K562 (cell line): ENCODE measurements at regions not wholly inside any gene's neighbourhood (a gene's known extent, or its start where the extent isn't known, plus 50 kb on each side); places are given as distances from the start of the nearest gene placed in this dataset.

Experiments
- ATAC-seq: fragments of 200-7000 bp; cut with Tn5 transposase; 3 replicates; pipeline ENCODE4 v1.9.1; 2020; ENCODE audit warnings: moderate library complexity
- BruUV-seq: library from RNA; stranded (reverse); fragments of 400-500 nt; replicated peaks from 2 replicates; lab custom pipeline; 2021; lab: Mats Ljungman, UMichigan
- CTCF ChIA-PET: fragments of 300-600 bp; formaldehyde crosslinking; extraction: SDS; loops from one replicate; lab custom pipeline; 2021; ENCODE audit warnings: low intra/inter-chr PET ratio; lab: Yijun Ruan, JAX
- POLR2A ChIA-PET: fragments of 300-600, 350-650 bp; sonication (Branson Sonifier 250); formaldehyde crosslinking; extraction: SDS; loops from one replicate; lab custom pipeline; 2021; ENCODE audit warnings: antibody characterized with exemption, inconsistent platforms; lab: Yijun Ruan, JAX
- DNase-seq, 4 experiments: peaks; one replicate each; pipeline versions ENCODE4 v3.0.0 to v3.0.0-alpha.2; 2011 to 2018; ENCODE audit warnings: low spot score in 3 of 4, mixed read lengths in 3 of 4; ENCODE audit errors: extremely low read depth in 1 of 4
- FAIRE-seq: peaks from 2 replicates; lab custom pipeline; 2011; peaks lifted over from hg19 to GRCh38; lab: Jason Lieb, UNC
- H2AFZ ChIP-seq: 2 replicates; pipeline ENCODE4 v1.6.0; 2011; ENCODE audit warnings: low read depth, low read length, control low read depth, inconsistent platforms
- H3K27ac ChIP-seq: fragments of 200-600 bp; 3 replicates; pipeline ENCODE4 v1.8.0; 2011; ENCODE audit warnings: low read depth, mild to moderate bottlenecking, control low read depth, inconsistent platforms, low read length, moderate library complexity, mixed read lengths; ENCODE audit errors: extremely low read depth
- H3K27me3 ChIP-seq, 2 experiments: fragments of 300-600 bp in 1 of 2; 2 replicates in 1 of 2; 3 replicates in 1 of 2; pipeline versions ENCODE4 v1.6.0 to v1.8.0; 2011; ENCODE audit warnings: inconsistent platforms in 2 of 2, low read length in 2 of 2, mild to moderate bottlenecking in 1 of 2, mixed read lengths in 1 of 2, moderate library complexity in 1 of 2; ENCODE audit not compliant: control insufficient read depth in 2 of 2, insufficient read depth in 2 of 2
- H3K36me3 ChIP-seq: fragments of 300-600 bp; 3 replicates; pipeline ENCODE4 v1.8.0; 2011; ENCODE audit warnings: mild to moderate bottlenecking, low read length, inconsistent platforms; ENCODE audit not compliant: control insufficient read depth, insufficient read depth
- H3K4me1 ChIP-seq, 2 experiments: fragments of 200-600 bp in 1 of 2; replicated peaks in 1 of 2; 2 replicates in 1 of 2; 3 replicates in 1 of 2; pipeline versions ENCODE4 v1.5.1 to v1.8.0; 2011; ENCODE audit warnings: inconsistent platforms in 2 of 2, low read length in 2 of 2, mild to moderate bottlenecking in 1 of 2, mixed read lengths in 1 of 2, moderate library complexity in 1 of 2; ENCODE audit not compliant: control insufficient read depth in 2 of 2, insufficient read depth in 2 of 2
- H3K4me2 ChIP-seq: 2 replicates; pipeline ENCODE4 v1.6.1; 2011; ENCODE audit warnings: low read length, control low read depth, inconsistent platforms, mixed read lengths; ENCODE audit not compliant: insufficient read depth
- H3K4me3 ChIP-seq: fragments of 200-600 bp; sonication (generic), shearing (Covaris generic); 2 replicates; pipeline ENCODE4 v1.5.1; 2016; ENCODE audit warnings: control low read depth, inconsistent platforms
- H3K79me2 ChIP-seq: fragments of 200-600 bp; 3 replicates; pipeline ENCODE4 v1.8.0; 2011; ENCODE audit warnings: low read length, inconsistent platforms; ENCODE audit not compliant: control insufficient read depth, insufficient read depth
- H3K9ac ChIP-seq, 2 experiments: 2 replicates each; pipeline versions ENCODE4 v1.6.0 to v1.6.1; 2011; ENCODE audit warnings: low read depth in 2 of 2, low read length in 2 of 2, control low read depth in 1 of 2, inconsistent platforms in 1 of 2, mild to moderate bottlenecking in 1 of 2, mixed read lengths in 1 of 2; ENCODE audit not compliant: insufficient read depth in 1 of 2
- H3K9me1 ChIP-seq: one replicate; pipeline ENCODE4 v1.6.0; 2011; ENCODE audit warnings: inconsistent platforms, mild to moderate bottlenecking, low read length, moderate library complexity; ENCODE audit not compliant: control insufficient read depth, insufficient read depth
- H3K9me3 ChIP-seq: replicated peaks from 2 replicates; pipeline ENCODE4 v1.5.1; 2011; ENCODE audit warnings: low read depth, low read length, inconsistent platforms; ENCODE audit not compliant: control insufficient read depth, insufficient read depth
- H4K20me1 ChIP-seq: replicated peaks from 2 replicates; pipeline ENCODE4 v1.6.1; 2011; ENCODE audit warnings: low read length, inconsistent platforms, mixed read lengths; ENCODE audit not compliant: control insufficient read depth, insufficient read depth
- CBFB ChIP-seq: sonication (generic); formaldehyde crosslinking; IDR thresholded peaks from 2 replicates; pipeline ENCODE4 v1.4.0; 2020; ENCODE audit warnings: mild to moderate bottlenecking, missing genetic modification reagents
- CTCF ChIP-seq, 3 experiments: IDR thresholded peaks in 2 of 3; conservative IDR thresholded peaks in 1 of 3; 2 replicates each; pipeline ENCODE4 v1.5.1; 2011 to 2012; ENCODE audit warnings: low read length in 3 of 3, mild to moderate bottlenecking in 3 of 3, control low read depth in 2 of 3, improper control_type of control experiment in 1 of 3, inconsistent platforms in 1 of 3, low read depth in 1 of 3, mixed read lengths in 1 of 3, moderate library complexity in 1 of 3; ENCODE audit not compliant: insufficient read depth in 2 of 3
- ELF2 ChIP-seq: fragments of 250-450 bp; sonication (Bioruptor Pico); IDR thresholded peaks from 2 replicates; pipeline ENCODE4 v1.5.0; 2021; ENCODE audit warnings: mild to moderate bottlenecking
- ETS2 ChIP-seq: IDR thresholded peaks from 2 replicates; pipeline ENCODE4 v1.6.1; 2016; ENCODE audit warnings: borderline replicate concordance, missing genetic modification characterization, mild to moderate bottlenecking, moderate library complexity, missing compliant biosample characterization; ENCODE audit not compliant: poor library complexity, severe bottlenecking
- FIP1L1 ChIP-seq: fragments of 200-400 bp; formaldehyde crosslinking; IDR thresholded peaks from 2 replicates; pipeline ENCODE4 v1.6.1; 2018; ENCODE audit warnings: mild to moderate bottlenecking, low read depth, low read length; ENCODE audit not compliant: poor library complexity, severe bottlenecking
- MEF2D ChIP-seq: conservative IDR thresholded peaks from 2 replicates; pipeline ENCODE4 v1.6.1; 2016; ENCODE audit warnings: low read depth, missing genetic modification characterization, missing compliant biosample characterization
- MXI1 ChIP-seq: IDR thresholded peaks from 2 replicates; pipeline ENCODE4 v1.6.1; 2011; ENCODE audit warnings: low read depth, mild to moderate bottlenecking, improper control_type of control experiment, low read length
- NFIX ChIP-seq: fragments of 250-450 bp; sonication (Bioruptor Pico); IDR thresholded peaks from 2 replicates; pipeline ENCODE4 v1.4.0; 2020; ENCODE audit warnings: low read depth, mild to moderate bottlenecking, moderate library complexity
- NR2F6 ChIP-seq: fragments of 450-650 bp; formaldehyde crosslinking; IDR thresholded peaks from 2 replicates; pipeline ENCODE4 v1.4.0; 2020; ENCODE audit warnings: mild to moderate bottlenecking
- SRSF7 ChIP-seq: fragments of 200-400 bp; formaldehyde crosslinking; optimal IDR thresholded peaks from 2 replicates; pipeline ENCODE3; 2017; ENCODE audit warnings: mild to moderate bottlenecking, low read depth, low read length
- THRAP3 ChIP-seq: fragments of 450-650 bp; IDR thresholded peaks from 2 replicates; pipeline ENCODE4 v1.6.1; 2016; ENCODE audit warnings: mild to moderate bottlenecking, inconsistent platforms, borderline replicate concordance
- TRIM24 ChIP-seq, 2 experiments: fragments of 450-650 bp; IDR thresholded peaks; 2 replicates each; pipeline ENCODE4 v1.6.1; 2016
- ZBTB9 ChIP-seq: fragments of 450-650 bp; formaldehyde crosslinking; IDR thresholded peaks from 2 replicates; pipeline ENCODE4 v1.4.0; 2020; ENCODE audit warnings: mild to moderate bottlenecking, moderate library complexity
- ZNF212 ChIP-seq: fragments of 450-650 bp; formaldehyde crosslinking; IDR thresholded peaks from 2 replicates; pipeline ENCODE4 v1.4.0; 2020; ENCODE audit warnings: mild to moderate bottlenecking
- ZNF239 ChIP-seq: fragments of 250-450 bp; sonication (Bioruptor Pico); IDR thresholded peaks from 2 replicates; pipeline ENCODE4 v1.4.0; 2020; ENCODE audit warnings: mild to moderate bottlenecking
- ZNF695 ChIP-seq: fragments of 450-650 bp; formaldehyde crosslinking; IDR thresholded peaks from 2 replicates; pipeline ENCODE4 v1.4.0; 2020; ENCODE audit warnings: mild to moderate bottlenecking, moderate library complexity
- WGBS: fragments of 100-300 bp; shearing (Covaris generic); methylation state at CpG from one replicate; pipeline ENCODE4 v1.1.6; 2016; ENCODE audit warnings: low coverage, mixed read lengths; ENCODE audit not compliant: insufficient coverage; ENCODE audit errors: missing lambda C conversion rate; 5-methylcytosine and 5-hydroxymethylcytosine counted together
- in situ Hi-C: fragments of 300-500 bp; cut with MboI; formaldehyde crosslinking; loops from 4 replicates; pipeline ENCODE4 v1.15.0; 2018; ENCODE audit warnings: inconsistent platforms, mixed read lengths
- intact Hi-C: fragments of 100-400 bp; cut with micrococcal nuclease; formaldehyde crosslinking; loops from 2 replicates; pipeline ENCODE4 v1.14.2; 2022

GRCh38 chr12:59388694-59389093 lies 207.1 kb upstream of the SLC16A7 start:
- Histone ChIP-seq H3K79me2 (no peaks in the 10 kb centered on the region), H2AFZ (no peak overlapping the region), H3K9ac (no peak overlapping the region), H3K9me1 (no peaks in the 10 kb centered on the region), H3K36me3 (no peaks in the 10 kb centered on the region), H3K27me3 (no peaks in the 10 kb centered on the region), H3K4me2 (no peak overlapping the region), H3K4me1 (no peaks in the 10 kb centered on the region), H3K9me3 (no peaks in the 10 kb centered on the region), H3K4me3 (no peak overlapping the region), H4K20me1 (no peaks in the 10 kb centered on the region), H3K27ac (no peak overlapping the region)
- TF ChIP-seq SRSF7, result no peak
- TF ChIP-seq CTCF (IDR thresholded peaks at IDR 0.05 in 2 of 3, conservative IDR thresholded peaks at IDR 0.05 in 1 of 3; ENCODE audit: insufficient read depth in 2 of 3, low read depth in 1 of 3, low read length in 3 of 3), result no peak
- no peak for TF ChIP-seq THRAP3
- no peak for TF ChIP-seq ZNF239
- no peak for TF ChIP-seq ZBTB9 (CRISPR knock-in tag)
- no peak for TF ChIP-seq MXI1
- no peak for TF ChIP-seq ELF2 (CRISPR knock-in tag)
- TF ChIP-seq TRIM24 (IDR thresholded peaks at IDR 0.05), result no peak
- no peak for TF ChIP-seq FIP1L1
- TF ChIP-seq ZNF695 (CRISPR knock-in tag), result no peak
- TF ChIP-seq CBFB (CRISPR knock-in tag), result no peak
- TF ChIP-seq ETS2, result no peak
- no peak for TF ChIP-seq MEF2D
- no peak for TF ChIP-seq ZNF212
- no peak for TF ChIP-seq NFIX (CRISPR knock-in tag)
- TF ChIP-seq NR2F6 (CRISPR knock-in tag), result no peak
- POLR2A ChIA-PET, result no interaction called here
- intact Hi-C loops, result no loop called here
- WGBS, result 0% methylated on average over 1 of the region's 1 CpG
- no TSS peak for BruUV-seq
- in situ Hi-C loops, result no loop called here
- DNase-seq (no peak), FAIRE-seq (no peak), ATAC-seq (no peak)
- CTCF ChIA-PET, result no interaction called here
